ENCODE measurements at regions not wholly inside any gene's neighbourhood (a gene's known extent, or its start where the extent isn't known, plus 50 kb on each side); places are given as distances from the start of the nearest gene placed in this dataset.

DNA sequence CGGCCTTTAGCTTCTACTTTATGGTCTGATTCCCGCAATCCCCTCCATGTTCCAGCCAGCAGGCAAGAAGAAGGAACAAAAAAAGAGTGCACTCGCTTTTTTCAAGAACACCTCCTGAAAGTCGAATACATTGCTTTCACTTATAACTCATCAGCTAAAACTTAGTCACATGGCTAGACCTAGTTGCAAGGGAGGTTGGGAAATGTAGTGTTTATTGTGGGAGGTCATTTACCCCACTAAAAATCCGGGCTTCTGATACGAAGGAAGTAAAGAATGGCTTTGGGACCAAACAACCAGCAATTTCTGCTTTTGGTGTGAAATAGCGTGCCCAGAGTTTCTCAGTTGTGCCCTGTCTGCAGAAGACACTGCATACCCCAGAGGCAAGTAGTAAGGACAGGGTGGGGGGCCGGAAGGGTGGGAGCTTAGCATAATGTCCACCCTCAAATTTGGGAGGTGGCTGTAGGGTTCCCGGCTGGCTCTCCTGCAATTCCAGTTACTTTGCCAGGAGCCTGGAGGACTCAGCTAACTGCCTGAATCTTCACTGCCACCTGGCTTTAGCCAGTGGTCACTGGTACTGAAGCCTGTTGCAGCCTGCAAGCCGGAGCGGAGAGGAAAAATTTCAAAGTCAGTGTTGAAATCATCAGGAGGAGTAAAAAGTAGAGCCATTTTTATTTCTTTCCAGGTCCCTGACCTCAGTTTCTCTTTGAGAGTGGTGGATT lies 57.7 kb upstream of the F3 start:
- no peak for TF ChIP-seq POLR2A (IDR thresholded peaks at IDR 0.05)
- TF ChIP-seq, protein P1, sequence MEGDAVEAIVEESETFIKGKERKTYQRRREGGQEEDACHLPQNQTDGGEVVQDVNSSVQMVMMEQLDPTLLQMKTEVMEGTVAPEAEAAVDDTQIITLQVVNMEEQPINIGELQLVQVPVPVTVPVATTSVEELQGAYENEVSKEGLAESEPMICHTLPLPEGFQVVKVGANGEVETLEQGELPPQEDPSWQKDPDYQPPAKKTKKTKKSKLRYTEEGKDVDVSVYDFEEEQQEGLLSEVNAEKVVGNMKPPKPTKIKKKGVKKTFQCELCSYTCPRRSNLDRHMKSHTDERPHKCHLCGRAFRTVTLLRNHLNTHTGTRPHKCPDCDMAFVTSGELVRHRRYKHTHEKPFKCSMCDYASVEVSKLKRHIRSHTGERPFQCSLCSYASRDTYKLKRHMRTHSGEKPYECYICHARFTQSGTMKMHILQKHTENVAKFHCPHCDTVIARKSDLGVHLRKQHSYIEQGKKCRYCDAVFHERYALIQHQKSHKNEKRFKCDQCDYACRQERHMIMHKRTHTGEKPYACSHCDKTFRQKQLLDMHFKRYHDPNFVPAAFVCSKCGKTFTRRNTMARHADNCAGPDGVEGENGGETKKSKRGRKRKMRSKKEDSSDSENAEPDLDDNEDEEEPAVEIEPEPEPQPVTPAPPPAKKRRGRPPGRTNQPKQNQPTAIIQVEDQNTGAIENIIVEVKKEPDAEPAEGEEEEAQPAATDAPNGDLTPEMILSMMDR (IDR thresholded peaks at IDR 0.05): peak in 1 of 4 experiments; percentile 47
